Keratinocyte (primary cell): ENCODE measurements at regions not wholly inside any gene's neighbourhood (a gene's known extent, or its start where the extent isn't known, plus 50 kb on each side); places are given as distances from the start of the nearest gene placed in this dataset.

Source experiments
- DNase-seq: peaks from one replicate; pipeline ENCODE4 v3.0.0-alpha.2; 2011; ENCODE audit warnings: low read depth, missing footprints, low spot score
- FAIRE-seq: peaks from 2 replicates; lab custom pipeline; 2011; peaks lifted over from hg19 to GRCh38; lab: Jason Lieb, UNC
- H2AFZ ChIP-seq: 2 replicates; pipeline ENCODE4 v1.6.0; 2012; ENCODE audit warnings: low read length, control low read depth, inconsistent platforms; ENCODE audit not compliant: control insufficient read depth
- H3K27ac ChIP-seq: 2 replicates; pipeline ENCODE4 v1.5.1; 2011; ENCODE audit warnings: low read length; ENCODE audit not compliant: control insufficient read depth, insufficient read depth
- H3K27me3 ChIP-seq: 3 replicates; pipeline ENCODE4 v1.6.0; 2011; ENCODE audit warnings: low read length; ENCODE audit not compliant: control insufficient read depth, insufficient read depth; ENCODE audit errors: extremely low read depth
- H3K36me3 ChIP-seq, 2 experiments: 2 replicates in 1 of 2; 3 replicates in 1 of 2; pipeline ENCODE4 v1.5.1; 2011; ENCODE audit warnings: low read length in 2 of 2, mild to moderate bottlenecking in 1 of 2; ENCODE audit not compliant: control insufficient read depth in 2 of 2, insufficient read depth in 2 of 2; ENCODE audit errors: extremely low read depth in 1 of 2
- H3K4me1 ChIP-seq: 3 replicates; pipeline ENCODE4 v1.5.1; 2011; ENCODE audit warnings: low read length; ENCODE audit not compliant: control insufficient read depth, insufficient read depth; ENCODE audit errors: extremely low read depth
- H3K4me2 ChIP-seq: 3 replicates; pipeline ENCODE4 v1.6.0; 2011; ENCODE audit warnings: low read depth, low read length; ENCODE audit not compliant: control insufficient read depth, insufficient read depth; ENCODE audit errors: extremely low read depth
- H3K4me3 ChIP-seq, 3 experiments: fragments of 200-600 bp in 1 of 3; sonication (generic) in 1 of 3; 2 replicates in 2 of 3; 3 replicates in 1 of 3; pipeline ENCODE4 v1.5.1; 2011 to 2016; ENCODE audit warnings: low read length in 3 of 3, mild to moderate bottlenecking in 3 of 3, control low read depth in 2 of 3, inconsistent platforms in 1 of 3, low read depth in 1 of 3, mixed read lengths in 1 of 3, mixed run types in 1 of 3, moderate library complexity in 1 of 3; ENCODE audit not compliant: control insufficient read depth in 2 of 3, insufficient read depth in 2 of 3; ENCODE audit errors: extremely low read depth in 1 of 3
- H3K79me2 ChIP-seq: 2 replicates; pipeline ENCODE4 v1.6.0; 2012; ENCODE audit warnings: low read length; ENCODE audit not compliant: control insufficient read depth, insufficient read depth
- H3K9ac ChIP-seq: 3 replicates; pipeline ENCODE4 v1.6.0; 2011; ENCODE audit warnings: low read length; ENCODE audit not compliant: control insufficient read depth, insufficient read depth; ENCODE audit errors: extremely low read depth
- H3K9me1 ChIP-seq: 3 replicates; pipeline ENCODE4 v1.6.0; 2011; ENCODE audit warnings: low read length; ENCODE audit not compliant: control insufficient read depth, insufficient read depth; ENCODE audit errors: extremely low read depth
- H3K9me3 ChIP-seq: 2 replicates; pipeline ENCODE4 v1.5.1; 2012; ENCODE audit warnings: low read depth, low read length; ENCODE audit not compliant: control insufficient read depth
- H4K20me1 ChIP-seq: 3 replicates; pipeline ENCODE4 v1.6.0; 2011; ENCODE audit warnings: low read length; ENCODE audit not compliant: control insufficient read depth, insufficient read depth; ENCODE audit errors: extremely low read depth
- EZH2 ChIP-seq: IDR thresholded peaks from one replicate; pipeline ENCODE4 v1.6.1; 2012; ENCODE audit warnings: inconsistent platforms, mild to moderate bottlenecking, low read length, moderate library complexity
- dilution Hi-C: fragments of 300-500 bp; cut with MboI; formaldehyde crosslinking; loops from one replicate; pipeline ENCODE4 v1.7.0; 2020; ENCODE audit warnings: low sequenced_read_pairs; ENCODE audit not compliant: extremely low pct_ligation_motif_present
- TF ChIP-seq, protein P1 (sequence below), 3 experiments: IDR thresholded peaks in 1 of 3; conservative IDR thresholded peaks in 1 of 3; optimal IDR thresholded peaks in 1 of 3; 2 replicates in 2 of 3; 3 replicates in 1 of 3; pipeline versions ENCODE3 to v1.5.1; 2011; ENCODE audit warnings: low read length in 3 of 3, mild to moderate bottlenecking in 3 of 3, moderate library complexity in 2 of 3, control low read depth in 1 of 3, inconsistent platforms in 1 of 3; ENCODE audit not compliant: insufficient read depth in 2 of 3; ENCODE audit errors: extremely low read depth in 1 of 3

GRCh38 chr13:64028551-64028950 lies 2612.9 kb upstream of the PCDH20 start:
- Histone ChIP-seq H3K9me3 (peaks cover 6% of the 10 kb centered on the region), H3K27me3 (no peaks in the 10 kb centered on the region), H2AFZ (no peak overlapping the region), H3K4me3 (no peak overlapping the region), H3K9ac (no peak overlapping the region), H3K79me2 (no peaks in the 10 kb centered on the region), H3K9me1 (no peaks in the 10 kb centered on the region), H3K36me3 (no peaks in the 10 kb centered on the region), H3K4me1 (no peaks in the 10 kb centered on the region), H3K4me2 (no peak overlapping the region), H3K27ac (no peak overlapping the region), H4K20me1 (no peaks in the 10 kb centered on the region)
- no peak for TF ChIP-seq EZH2
- TF ChIP-seq, protein P1, sequence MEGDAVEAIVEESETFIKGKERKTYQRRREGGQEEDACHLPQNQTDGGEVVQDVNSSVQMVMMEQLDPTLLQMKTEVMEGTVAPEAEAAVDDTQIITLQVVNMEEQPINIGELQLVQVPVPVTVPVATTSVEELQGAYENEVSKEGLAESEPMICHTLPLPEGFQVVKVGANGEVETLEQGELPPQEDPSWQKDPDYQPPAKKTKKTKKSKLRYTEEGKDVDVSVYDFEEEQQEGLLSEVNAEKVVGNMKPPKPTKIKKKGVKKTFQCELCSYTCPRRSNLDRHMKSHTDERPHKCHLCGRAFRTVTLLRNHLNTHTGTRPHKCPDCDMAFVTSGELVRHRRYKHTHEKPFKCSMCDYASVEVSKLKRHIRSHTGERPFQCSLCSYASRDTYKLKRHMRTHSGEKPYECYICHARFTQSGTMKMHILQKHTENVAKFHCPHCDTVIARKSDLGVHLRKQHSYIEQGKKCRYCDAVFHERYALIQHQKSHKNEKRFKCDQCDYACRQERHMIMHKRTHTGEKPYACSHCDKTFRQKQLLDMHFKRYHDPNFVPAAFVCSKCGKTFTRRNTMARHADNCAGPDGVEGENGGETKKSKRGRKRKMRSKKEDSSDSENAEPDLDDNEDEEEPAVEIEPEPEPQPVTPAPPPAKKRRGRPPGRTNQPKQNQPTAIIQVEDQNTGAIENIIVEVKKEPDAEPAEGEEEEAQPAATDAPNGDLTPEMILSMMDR (optimal IDR thresholded peaks at IDR 0.05 in 1 of 3, IDR thresholded peaks at IDR 0.05 in 1 of 3, conservative IDR thresholded peaks at IDR 0.05 in 1 of 3; ENCODE audit: extremely low read depth in 1 of 3, insufficient read depth in 2 of 3, low read length in 3 of 3): no peak
- DNase-seq: no peak
- dilution Hi-C loops: no loop called here
- no peak for FAIRE-seq

GRCh38 chr13:64020126-64020525 lies 2604.5 kb upstream of the PCDH20 start:
- Histone ChIP-seq H3K4me1 (no peaks in the 10 kb centered on the region), H3K79me2 (no peaks in the 10 kb centered on the region), H3K4me2 (no peak overlapping the region), H3K9ac (no peak overlapping the region), H3K36me3 (no peaks in the 10 kb centered on the region), H3K9me1 (no peaks in the 10 kb centered on the region), H3K9me3 (peaks cover 2% of the 10 kb centered on the region), H3K27me3 (no peaks in the 10 kb centered on the region), H4K20me1 (no peaks in the 10 kb centered on the region), H3K27ac (no peak overlapping the region), H3K4me3 (no peak overlapping the region), H2AFZ (no peak overlapping the region)
- FAIRE-seq (no peak), DNase-seq (no peak)
- TF ChIP-seq, protein P1 (optimal IDR thresholded peaks at IDR 0.05 in 1 of 3, IDR thresholded peaks at IDR 0.05 in 1 of 3, conservative IDR thresholded peaks at IDR 0.05 in 1 of 3; ENCODE audit: extremely low read depth in 1 of 3, insufficient read depth in 2 of 3, low read length in 3 of 3): no peak
- no peak for TF ChIP-seq EZH2
- dilution Hi-C loops: no loop called here
